ENCODE measurements at regions not wholly inside any gene's neighbourhood (a gene's known extent, or its start where the extent isn't known, plus 50 kb on each side); places are given as distances from the start of the nearest gene placed in this dataset.

- DNase-seq (ENCODE audit: low read depth): no peak
- no peak overlapping the region for H3K4me3 ChIP-seq (replicated peaks; ENCODE audit: low read depth, low read length)
- no peak for TF ChIP-seq CTCF (IDR thresholded peaks at IDR 0.05; ENCODE audit: low read length, missing control alignments)
Observed at GRCh38 chr6:149200282-149200945, 117.1 kb upstream of the TAB2 start.

GRCh38 chr6:149201068-149201655 is 116.3 kb upstream of the TAB2 start:
- H3K4me3 ChIP-seq (replicated peaks; ENCODE audit: low read depth, low read length): no peak overlapping the region
- no peak for DNase-seq (ENCODE audit: low read depth)
- TF ChIP-seq CTCF (IDR thresholded peaks at IDR 0.05; ENCODE audit: low read length, missing control alignments): no peak

- TF ChIP-seq CTCF (IDR thresholded peaks at IDR 0.05; ENCODE audit: low read length, missing control alignments): no peak
- no peak overlapping the region for H3K4me3 ChIP-seq (replicated peaks; ENCODE audit: low read depth, low read length)
- no peak for DNase-seq (ENCODE audit: low read depth)
Observed at GRCh38 chr6:149202100-149202499, 115.4 kb upstream of the TAB2 start.

- no peak for DNase-seq (ENCODE audit: low read depth)
- H3K4me3 ChIP-seq (replicated peaks; ENCODE audit: low read depth, low read length): no peak overlapping the region
- no peak for TF ChIP-seq CTCF (IDR thresholded peaks at IDR 0.05; ENCODE audit: low read length, missing control alignments)
Observed at GRCh38 chr6:149202952-149203351, 114.6 kb upstream of the TAB2 start.

- no peak for TF ChIP-seq CTCF (IDR thresholded peaks at IDR 0.05; ENCODE audit: low read length, missing control alignments)
- DNase-seq (ENCODE audit: low read depth): no peak
- H3K4me3 ChIP-seq (replicated peaks; ENCODE audit: low read depth, low read length): no peak overlapping the region
Observed at GRCh38 chr6:149203509-149203908, 114.0 kb upstream of the TAB2 start.

- no peak for TF ChIP-seq CTCF (IDR thresholded peaks at IDR 0.05; ENCODE audit: low read length, missing control alignments)
- H3K4me3 ChIP-seq (replicated peaks; ENCODE audit: low read depth, low read length): no peak overlapping the region
- no peak for DNase-seq (ENCODE audit: low read depth)
Observed at GRCh38 chr6:149208134-149208601, 109.3 kb upstream of the TAB2 start.
